ENCODE measurements at regions not wholly inside any gene's neighbourhood (a gene's known extent, or its start where the extent isn't known, plus 50 kb on each side); places are given as distances from the start of the nearest gene placed in this dataset.

DNA sequence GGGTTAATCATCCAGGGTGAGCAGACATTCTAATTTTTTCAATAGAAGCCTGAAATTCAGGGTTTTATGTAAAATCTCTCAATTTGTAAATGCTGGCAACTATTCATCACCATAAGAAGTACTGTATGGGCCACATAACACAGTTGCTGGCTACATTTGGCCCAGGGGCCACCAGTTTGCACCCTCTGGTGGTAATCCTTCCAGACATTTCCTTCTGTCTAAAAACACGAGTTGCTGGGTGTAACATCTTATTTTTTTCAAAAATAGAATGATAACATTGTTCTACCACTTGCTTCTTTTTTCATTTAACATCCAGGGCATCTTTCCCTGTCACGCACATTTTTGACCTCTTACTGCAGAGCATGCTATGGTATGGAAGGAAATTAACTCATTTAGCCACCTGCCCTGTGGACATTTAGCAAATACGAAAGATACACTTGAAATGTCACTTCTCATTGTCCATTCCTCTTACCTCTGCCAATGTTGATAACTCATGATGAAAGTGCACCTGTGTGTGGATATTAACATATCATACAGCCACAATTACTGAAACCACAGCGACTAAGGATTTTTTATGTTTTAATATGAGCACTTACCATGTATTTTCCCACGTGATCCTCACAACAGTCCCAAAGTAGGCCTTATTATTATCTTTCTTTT lies 117.5 kb upstream of the ARHGEF3 start:
- DNase-seq (ENCODE audit: insufficient read length): no peak
- peak; percentile 82 for FAIRE-seq
- TF ChIP-seq POLR2AphosphoS5 (IDR thresholded peaks at IDR 0.05; ENCODE audit: low read depth, low read length) (no peak), POLR2A (IDR thresholded peaks at IDR 0.05; ENCODE audit: low read depth, low read length) (no peak), TAF1 (IDR thresholded peaks at IDR 0.05; ENCODE audit: borderline replicate concordance, low read depth, low read length) (no peak)

DNA sequence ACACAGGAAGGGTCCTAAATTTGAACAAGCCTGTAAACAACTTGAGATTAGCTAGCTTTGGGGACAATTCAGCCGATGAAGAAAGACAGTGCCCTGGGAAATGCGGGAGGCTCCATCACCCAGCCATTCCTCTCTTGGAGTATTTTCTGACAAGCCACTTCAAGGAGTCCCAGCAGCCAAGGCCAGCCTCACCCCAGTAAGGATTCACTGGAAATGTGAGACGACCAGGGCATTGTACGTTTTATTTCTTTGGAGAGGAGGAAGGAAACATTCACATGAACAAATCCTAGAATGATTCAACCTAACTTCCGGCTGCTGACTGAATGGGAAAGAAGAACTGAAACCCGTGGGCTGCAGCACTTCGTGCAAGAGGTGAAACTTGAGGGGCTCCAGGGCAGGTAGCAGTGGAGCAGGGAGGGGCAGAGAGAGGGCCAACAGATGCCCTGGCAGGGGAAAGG lies 116.4 kb upstream of the ARHGEF3 start:
- peak; percentile 32 for DNase-seq (ENCODE audit: insufficient read length)
- FAIRE-seq: no peak
- no peak; the same call in 1 of the 2 replicates for TF ChIP-seq POLR2AphosphoS5 (IDR thresholded peaks at IDR 0.05; ENCODE audit: low read depth, low read length)
- no peak for TF ChIP-seq POLR2A (IDR thresholded peaks at IDR 0.05; ENCODE audit: low read depth, low read length)
- no peak for TF ChIP-seq TAF1 (IDR thresholded peaks at IDR 0.05; ENCODE audit: borderline replicate concordance, low read depth, low read length)

DNA sequence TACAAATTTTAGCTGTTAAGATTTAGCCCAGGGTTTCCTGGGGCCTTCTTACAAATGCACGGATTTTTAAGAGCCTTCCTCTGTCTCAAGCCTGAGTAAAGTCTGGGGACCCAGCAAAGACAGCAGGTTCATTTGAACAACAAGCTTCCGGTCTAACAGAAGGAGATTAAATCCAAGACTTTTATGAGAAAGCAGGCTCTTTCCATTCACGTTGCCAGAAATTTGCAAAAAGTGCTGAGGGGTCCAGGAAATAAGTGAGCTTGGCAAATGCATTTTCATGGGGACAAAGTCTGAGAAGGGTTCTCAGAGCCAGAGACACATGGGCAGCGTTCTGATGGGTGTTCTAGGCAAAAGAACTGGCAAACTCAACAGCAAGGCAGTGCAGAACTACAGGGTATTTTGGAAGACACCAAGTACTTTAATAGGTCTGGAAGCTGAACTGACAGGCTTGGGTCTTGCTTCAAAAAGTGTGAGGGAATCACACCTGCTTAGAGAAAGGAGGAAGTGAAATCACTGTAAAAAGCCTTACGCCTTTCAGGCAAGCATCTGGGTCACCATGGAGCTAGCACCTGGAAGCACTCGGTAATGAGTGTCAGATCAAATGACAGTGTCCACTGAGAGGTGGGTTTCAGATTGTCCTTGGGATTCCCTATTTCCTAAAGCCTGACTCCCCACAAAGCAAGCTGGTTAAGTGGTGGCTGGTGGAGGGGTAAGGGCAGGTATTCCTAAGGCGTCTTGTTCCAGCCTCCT lies 115.8 kb upstream of the ARHGEF3 start:
- DNase-seq (ENCODE audit: insufficient read length) (no peak), FAIRE-seq (peak; percentile 97)
- TF ChIP-seq POLR2A (IDR thresholded peaks at IDR 0.05; ENCODE audit: low read depth, low read length) (no peak), POLR2AphosphoS5 (IDR thresholded peaks at IDR 0.05; ENCODE audit: low read depth, low read length) (no peak; the same call in 1 of the 2 replicates), TAF1 (IDR thresholded peaks at IDR 0.05; ENCODE audit: borderline replicate concordance, low read depth, low read length) (no peak)

DNA sequence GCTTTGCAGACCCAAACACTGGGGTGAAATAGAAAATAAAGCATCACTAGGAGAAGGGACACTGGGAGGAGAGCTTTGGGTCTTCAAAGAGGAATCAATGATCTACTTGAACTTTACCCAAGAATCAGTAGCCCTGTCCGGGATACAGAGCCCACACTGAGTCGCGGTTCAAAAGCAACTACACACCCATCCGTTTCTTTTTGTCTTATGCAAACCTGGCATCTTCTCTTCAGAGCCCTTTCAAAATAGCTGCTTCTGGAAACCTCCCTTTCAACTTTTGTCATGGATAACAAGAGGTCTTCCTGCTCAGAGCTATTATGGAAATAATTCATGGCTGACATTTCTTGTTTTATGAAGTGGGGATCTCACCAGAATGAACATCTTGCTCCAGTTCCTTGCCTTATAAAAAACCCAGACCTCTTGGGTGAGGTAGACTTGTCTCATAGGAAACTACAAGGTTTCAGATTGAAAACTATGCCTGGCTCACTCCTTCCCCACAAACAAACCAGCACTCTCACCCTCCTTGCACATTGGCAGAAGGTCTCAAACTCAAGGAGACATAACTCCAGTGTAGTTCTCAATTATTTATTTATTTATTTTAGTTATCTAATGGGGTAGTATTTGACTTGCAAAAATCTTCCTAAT lies 115.1 kb upstream of the ARHGEF3 start:
- DNase-seq (ENCODE audit: insufficient read length): no peak
- FAIRE-seq: no peak
- TF ChIP-seq POLR2AphosphoS5 (IDR thresholded peaks at IDR 0.05; ENCODE audit: low read depth, low read length) (no peak), TAF1 (IDR thresholded peaks at IDR 0.05; ENCODE audit: borderline replicate concordance, low read depth, low read length) (no peak), POLR2A (IDR thresholded peaks at IDR 0.05; ENCODE audit: low read depth, low read length) (no peak)

DNA sequence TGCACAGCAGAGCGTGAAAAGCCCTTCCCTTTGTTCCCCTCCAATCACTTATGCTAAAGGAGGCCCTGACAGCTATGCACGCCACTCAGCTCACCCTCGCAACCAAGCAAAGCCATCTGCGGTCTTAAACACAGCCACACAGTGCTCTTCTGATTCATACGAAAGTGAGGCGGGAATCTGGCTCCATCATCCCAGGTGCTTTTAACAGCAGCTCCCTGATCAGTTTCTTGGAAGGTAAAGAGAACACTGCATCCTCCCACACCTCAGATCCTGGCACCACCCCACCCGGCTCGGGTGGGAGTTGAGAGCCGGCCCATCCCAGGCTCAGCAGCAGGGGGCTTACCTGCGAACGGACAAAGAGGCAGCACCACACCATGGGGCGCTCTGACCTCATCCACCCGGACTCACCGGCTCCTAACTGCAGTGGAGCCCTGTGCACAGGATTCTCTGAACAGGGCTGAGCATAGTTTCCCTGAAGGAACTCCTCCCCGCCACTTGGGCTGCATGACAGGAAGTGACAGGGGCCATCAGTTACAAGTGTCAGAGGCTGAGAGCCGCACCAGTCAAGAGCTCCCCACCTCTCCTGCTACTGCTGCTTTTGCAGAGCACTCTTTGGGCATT lies 114.3 kb upstream of the ARHGEF3 start:
- peak; percentile 35 for DNase-seq (ENCODE audit: insufficient read length)
- TF ChIP-seq POLR2A (IDR thresholded peaks at IDR 0.05; ENCODE audit: low read depth, low read length): no peak; the same call in 1 of the 2 replicates
- FAIRE-seq: peak; percentile 94

DNA sequence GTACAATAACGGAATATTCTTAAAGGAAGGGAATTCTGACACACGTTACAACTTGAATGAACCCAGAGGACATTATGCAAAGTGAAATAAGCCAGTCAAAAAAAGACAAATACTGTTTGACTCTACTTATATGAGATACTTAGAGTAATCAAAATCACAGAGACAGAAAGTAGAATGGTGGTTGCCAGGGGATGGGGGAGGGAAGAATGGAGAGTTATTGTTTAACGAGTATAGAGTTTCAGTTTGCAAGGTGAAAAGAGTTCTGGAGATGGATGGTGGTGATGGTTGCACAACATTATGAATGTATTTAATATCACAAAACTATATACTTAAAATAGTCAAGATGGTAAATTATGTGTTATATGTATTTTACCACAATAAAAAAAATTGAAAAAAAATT lies 112.9 kb upstream of the ARHGEF3 start:
- no peak for DNase-seq (ENCODE audit: insufficient read length)
- peak; percentile 60 for FAIRE-seq
- TF ChIP-seq POLR2AphosphoS5 (IDR thresholded peaks at IDR 0.05; ENCODE audit: low read depth, low read length): no peak
- TF ChIP-seq POLR2A (IDR thresholded peaks at IDR 0.05; ENCODE audit: low read depth, low read length): no peak

DNA sequence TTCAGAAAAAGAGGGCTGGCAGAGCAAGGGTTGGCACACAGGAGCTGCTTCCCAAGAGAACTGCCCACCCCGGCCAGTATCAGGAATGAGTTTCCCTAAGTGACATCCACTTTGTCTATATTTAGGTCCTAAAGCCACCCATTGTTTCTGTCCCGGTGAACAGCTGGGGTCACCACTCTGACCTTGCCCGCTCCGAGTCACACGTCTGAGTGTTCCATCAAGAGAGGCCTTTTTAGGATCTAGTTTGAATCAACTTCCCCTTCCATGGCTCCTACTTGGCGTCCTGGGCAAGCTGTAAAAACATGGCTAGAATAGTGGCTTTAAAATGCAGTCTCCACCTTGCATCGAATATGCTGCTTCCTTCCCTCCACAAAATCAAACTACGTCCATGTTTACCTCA lies 109.6 kb upstream of the ARHGEF3 start:
- TF ChIP-seq TAF1 (IDR thresholded peaks at IDR 0.05; ENCODE audit: borderline replicate concordance, low read depth, low read length) (no peak), POLR2A (IDR thresholded peaks at IDR 0.05; ENCODE audit: low read depth, low read length) (no peak), POLR2AphosphoS5 (IDR thresholded peaks at IDR 0.05; ENCODE audit: low read depth, low read length) (no peak)
- no peak for FAIRE-seq
- DNase-seq (ENCODE audit: insufficient read length): no peak

DNA sequence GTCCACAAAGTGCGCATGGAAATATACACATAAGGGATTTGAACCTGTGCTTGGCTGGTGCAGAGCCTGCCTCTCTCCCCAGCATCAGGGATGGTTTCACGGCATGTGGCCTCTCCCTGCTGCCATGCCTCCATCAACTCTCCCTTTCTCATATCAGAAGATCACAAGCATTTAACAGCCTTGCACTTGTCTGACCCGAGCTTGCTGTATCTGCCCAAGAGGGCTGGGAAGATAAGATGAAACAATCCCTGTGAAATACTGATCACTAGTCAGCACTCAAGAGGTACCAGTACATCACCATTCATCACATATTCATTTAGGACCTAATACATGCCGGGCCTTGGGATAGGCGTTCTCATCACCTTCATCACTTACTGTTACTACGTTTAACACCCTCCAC lies 107.6 kb upstream of the ARHGEF3 start:
- TF ChIP-seq POLR2AphosphoS5 (IDR thresholded peaks at IDR 0.05; ENCODE audit: low read depth, low read length): no peak
- TF ChIP-seq TAF1 (IDR thresholded peaks at IDR 0.05; ENCODE audit: borderline replicate concordance, low read depth, low read length): no peak
- TF ChIP-seq POLR2A (IDR thresholded peaks at IDR 0.05; ENCODE audit: low read depth, low read length): no peak
- FAIRE-seq (no peak), DNase-seq (ENCODE audit: insufficient read length) (no peak)

DNA sequence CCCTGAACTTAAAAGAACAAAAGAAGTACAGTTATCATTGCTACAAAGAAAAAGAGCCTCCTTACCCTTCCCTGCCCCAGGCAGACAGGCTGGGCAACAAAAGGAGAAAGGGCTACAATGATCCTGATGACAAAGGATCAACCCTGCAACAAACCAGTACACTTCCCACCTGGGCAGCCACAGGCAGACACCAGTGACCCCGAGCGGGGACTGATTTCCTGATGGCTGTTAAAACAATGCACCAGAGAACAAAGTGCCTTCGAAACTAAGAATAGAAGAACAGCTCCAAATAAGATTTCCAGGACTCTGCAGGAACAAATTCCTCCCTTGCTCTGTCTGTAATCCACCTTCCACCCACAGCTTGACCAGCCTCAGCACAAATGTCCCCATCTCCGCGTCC lies 106.3 kb upstream of the ARHGEF3 start:
- DNase-seq (ENCODE audit: insufficient read length) (no peak), FAIRE-seq (no peak)
- TF ChIP-seq TAF1 (IDR thresholded peaks at IDR 0.05; ENCODE audit: borderline replicate concordance, low read depth, low read length): no peak
- no peak for TF ChIP-seq POLR2AphosphoS5 (IDR thresholded peaks at IDR 0.05; ENCODE audit: low read depth, low read length)
- no peak for TF ChIP-seq POLR2A (IDR thresholded peaks at IDR 0.05; ENCODE audit: low read depth, low read length)

DNA sequence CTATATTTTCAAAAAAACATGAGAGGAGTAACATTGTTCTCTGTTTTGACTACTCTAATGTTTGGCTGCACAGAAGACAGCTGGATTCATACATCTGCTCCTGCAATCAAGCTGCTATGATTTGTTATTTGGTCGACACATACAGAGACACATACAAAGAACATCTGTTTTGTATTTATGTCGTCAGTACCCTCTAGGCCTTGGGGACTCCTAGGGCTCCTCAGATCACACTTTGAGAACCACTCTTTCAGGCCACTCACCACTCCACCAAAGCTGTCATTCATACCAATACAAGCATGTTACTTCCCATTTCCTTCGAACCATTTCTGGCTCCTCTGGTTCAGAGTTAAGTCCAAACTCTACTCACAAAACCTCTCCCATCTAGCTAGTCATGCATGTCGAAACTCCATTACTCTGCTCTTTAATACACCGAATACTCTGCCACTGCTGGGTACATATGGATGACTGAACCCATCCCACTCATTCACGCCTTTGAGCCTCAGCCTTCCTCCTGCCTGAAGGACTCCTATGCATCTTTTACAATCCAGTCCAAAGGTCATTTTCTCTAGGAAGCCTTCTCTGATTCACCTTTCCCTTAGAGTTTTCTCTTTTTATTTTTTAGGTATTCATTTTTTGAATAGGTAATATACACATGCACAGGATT lies 102.9 kb upstream of the ARHGEF3 start:
- DNase-seq (ENCODE audit: insufficient read length): no peak
- TF ChIP-seq POLR2A (IDR thresholded peaks at IDR 0.05; ENCODE audit: low read depth, low read length): no peak
- no peak for TF ChIP-seq POLR2AphosphoS5 (IDR thresholded peaks at IDR 0.05; ENCODE audit: low read depth, low read length)
- no peak for TF ChIP-seq TAF1 (IDR thresholded peaks at IDR 0.05; ENCODE audit: borderline replicate concordance, low read depth, low read length)
- FAIRE-seq: no peak

DNA sequence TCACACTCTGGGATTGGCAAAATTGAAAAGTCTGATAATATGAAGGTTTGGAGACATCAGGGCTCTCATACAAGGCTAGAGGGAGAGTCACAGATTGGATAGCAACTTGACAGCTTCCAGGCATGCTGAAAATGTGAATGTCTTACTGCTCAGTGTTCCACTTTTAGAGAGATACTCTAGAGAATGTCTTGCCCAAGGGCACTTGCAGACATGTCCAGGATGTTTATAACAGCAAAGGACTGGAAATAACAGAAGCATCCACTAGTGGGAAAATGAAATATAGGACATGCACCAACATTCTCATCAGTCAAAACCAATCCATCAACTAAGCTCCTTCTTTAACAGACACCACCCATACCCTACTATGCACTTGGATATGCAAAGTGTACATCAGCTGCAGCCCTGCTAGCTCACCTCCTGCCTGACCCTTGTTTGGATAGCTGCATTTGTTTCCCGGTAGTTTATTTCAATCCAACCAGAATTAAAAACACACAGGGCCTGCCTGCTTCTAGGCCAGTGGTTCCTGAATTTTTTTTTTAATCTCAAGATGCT lies 101.6 kb upstream of the ARHGEF3 start:
- FAIRE-seq (no peak), DNase-seq (ENCODE audit: insufficient read length) (no peak)
- no peak for TF ChIP-seq TAF1 (IDR thresholded peaks at IDR 0.05; ENCODE audit: borderline replicate concordance, low read depth, low read length)
- no peak for TF ChIP-seq POLR2A (IDR thresholded peaks at IDR 0.05; ENCODE audit: low read depth, low read length)
